ENCODE measurements at regions not wholly inside any gene's neighbourhood (a gene's known extent, or its start where the extent isn't known, plus 50 kb on each side); places are given as distances from the start of the nearest gene placed in this dataset.

GRCh38 chr3:24679429-24679828, 184.8 kb upstream of the THRB start:
- CTCF ChIA-PET (ENCODE audit: partially characterized antibody) = interaction anchor here (0.9 to 2.9 kb wide), 8 partner anchors 10 to 493 kb away, joined by 3 to 14 read pairs (median 8); no protein-coding TSS in a partner anchor
- H4K20me1 ChIP-seq (replicated peaks in 1 of 2; ENCODE audit: control insufficient read depth in 1 of 2, insufficient read depth in 2 of 2, low read length in 2 of 2) = no peaks in the 10 kb centered on the region
- H2AK5ac ChIP-seq (ENCODE audit: low read depth, low read length) = no peak overlapping the region
- no peak overlapping the region for H3K18ac ChIP-seq (ENCODE audit: extremely low read depth, low read length)
- no peak overlapping the region for H3K4ac ChIP-seq (replicated peaks; ENCODE audit: insufficient read length, low read depth, low read length)
- no peaks in the 10 kb centered on the region for H3K79me1 ChIP-seq (ENCODE audit: low read depth, low read length)
- no peak overlapping the region for H3K4me2 ChIP-seq (ENCODE audit: insufficient read depth in 1 of 2, low read depth in 2 of 2, low read length in 2 of 2)
- no peak overlapping the region for H2AFZ ChIP-seq (ENCODE audit: low read length)
- no peak overlapping the region for H3K9ac ChIP-seq (replicated peaks in 1 of 4; ENCODE audit: extremely low read depth in 1 of 4, low read depth in 3 of 4, low read length in 3 of 4)
- no peaks in the 10 kb centered on the region for H3K36me3 ChIP-seq (ENCODE audit: control insufficient read depth in 2 of 4, insufficient read depth in 4 of 4, low read length in 3 of 4)
- no peak overlapping the region for H2BK120ac ChIP-seq (replicated peaks; ENCODE audit: low read depth, low read length)
- no peaks in the 10 kb centered on the region for H3K27me3 ChIP-seq (replicated peaks in 1 of 4; ENCODE audit: control insufficient read depth in 3 of 4, extremely low read depth in 1 of 4, insufficient read depth in 3 of 4, low read length in 3 of 4)
- no peak overlapping the region for H4K5ac ChIP-seq (ENCODE audit: insufficient read length, low read depth, low read length)
- no peak overlapping the region for H3K56ac ChIP-seq (replicated peaks; ENCODE audit: insufficient read length, low read depth, low read length)
- no peak overlapping the region for H2BK12ac ChIP-seq (ENCODE audit: low read depth, low read length)
- H4K91ac ChIP-seq (replicated peaks; ENCODE audit: insufficient read length, low read length) = no peak overlapping the region
- no peaks in the 10 kb centered on the region for H3K23me2 ChIP-seq (ENCODE audit: low read depth, low read length)
- H3K4me3 ChIP-seq (ENCODE audit: extremely low read depth in 1 of 4, insufficient read depth in 2 of 4, low read depth in 3 of 4, low read length in 4 of 4) = no peak overlapping the region
- FAIRE-seq (no peak), DNase-seq (ENCODE audit: low read depth in 1 of 2, low spot score in 2 of 2) (no peak)
- no peak overlapping the region for H2BK5ac ChIP-seq (ENCODE audit: low read depth, low read length)
- H3K14ac ChIP-seq (ENCODE audit: insufficient read length) = no peak overlapping the region
- H3K27ac ChIP-seq (ENCODE audit: low read depth, low read length) = no peak overlapping the region
- POLR2A ChIA-PET (ENCODE audit: partially characterized antibody) = no interaction called here
- H3K9me3 ChIP-seq (ENCODE audit: insufficient read depth in 2 of 2, low read depth in 1 of 2, low read length in 1 of 2) = no peaks in the 10 kb centered on the region
- no peak overlapping the region for H4K8ac ChIP-seq (ENCODE audit: extremely low read depth, insufficient read depth, low read length)
- no peak overlapping the region for H3K23ac ChIP-seq (ENCODE audit: insufficient read length)
- no peaks in the 10 kb centered on the region for H3K79me2 ChIP-seq (ENCODE audit: control insufficient read depth in 1 of 2, insufficient read depth in 2 of 2, low read length in 2 of 2)
- no peak overlapping the region for H2BK15ac ChIP-seq (ENCODE audit: low read length)
- H3K4me1 ChIP-seq (replicated peaks in 1 of 4; ENCODE audit: control insufficient read depth in 3 of 4, insufficient read depth in 4 of 4, low read length in 3 of 4) = peaks cover 0 to 3% (median under 1%) of the 10 kb centered on the region in 4 experiments; a peak in 3 of 7 replicates
- no peak overlapping the region for H2BK20ac ChIP-seq (ENCODE audit: low read length)
- no peak for TF ChIP-seq CHD2 (IDR thresholded peaks at IDR 0.05; ENCODE audit: low read length)
- TF ChIP-seq CBX5 (IDR thresholded peaks at IDR 0.05; ENCODE audit: low read depth, low read length) = no peak
- TF ChIP-seq KDM5A (IDR thresholded peaks at IDR 0.05; ENCODE audit: low read length) = no peak
- TF ChIP-seq SP1 (IDR thresholded peaks at IDR 0.05; ENCODE audit: low read depth, low read length) = no peak
- no peak for TF ChIP-seq MAFK (IDR thresholded peaks at IDR 0.05; ENCODE audit: low read depth, low read length)

Data from H1 (cell line).